ENCODE measurements at regions not wholly inside any gene's neighbourhood (a gene's known extent, or its start where the extent isn't known, plus 50 kb on each side); places are given as distances from the start of the nearest gene placed in this dataset.

DNA sequence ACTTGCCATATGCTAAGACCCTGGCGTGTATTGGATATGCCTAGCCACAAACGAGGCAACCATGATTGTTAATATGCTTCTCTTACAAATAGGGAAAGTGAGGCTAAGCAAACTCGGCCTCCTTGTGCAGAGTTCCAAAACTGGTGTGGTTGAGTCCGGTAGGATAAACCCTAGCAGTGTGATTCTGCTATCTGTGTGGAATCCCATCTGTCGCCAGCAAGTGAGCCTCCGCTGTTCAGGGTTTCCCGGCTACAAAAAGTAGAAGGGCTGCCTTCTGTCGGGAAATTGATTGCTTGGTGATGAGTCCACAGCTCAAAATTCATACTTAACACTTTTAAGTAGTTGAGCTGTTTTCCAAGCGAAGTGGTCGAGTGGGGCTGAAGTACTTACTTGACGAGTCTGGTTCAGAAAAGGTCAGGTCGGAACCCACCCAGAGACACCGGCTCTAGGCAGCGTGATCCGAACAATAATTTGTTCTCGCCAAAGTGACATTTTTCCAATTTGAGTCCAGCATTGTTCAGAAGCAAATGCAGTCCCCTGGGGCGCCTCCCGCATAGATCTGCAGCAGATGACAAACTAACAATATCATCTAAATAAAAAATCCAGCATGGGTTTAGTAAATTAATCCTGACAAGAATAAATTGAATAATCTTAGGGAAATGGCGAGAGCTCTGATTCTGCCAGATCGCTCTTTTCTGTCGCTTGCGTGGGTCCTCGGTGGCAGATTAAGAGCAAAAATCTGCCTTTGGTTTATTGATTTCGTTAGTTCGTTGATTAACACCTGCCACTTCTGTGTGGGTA, 686.7 kb upstream of the RBFOX1 start:
- TF ChIP-seq CHD1 (IDR thresholded peaks at IDR 0.05; ENCODE audit: low read depth, low read length) (no peak), POLR2A (IDR thresholded peaks at IDR 0.05; ENCODE audit: low read depth, low read length) (no peak), BHLHE40 (IDR thresholded peaks at IDR 0.05; ENCODE audit: low read depth, low read length) (no peak), MAFK (IDR thresholded peaks at IDR 0.05; ENCODE audit: low read depth, low read length) (no peak), RFX5 (IDR thresholded peaks at IDR 0.05; ENCODE audit: low read depth, low read length) (no peak), CEBPB (IDR thresholded peaks at IDR 0.05; ENCODE audit: low read depth, low read length) (no peak)
- TF ChIP-seq, protein P1, sequence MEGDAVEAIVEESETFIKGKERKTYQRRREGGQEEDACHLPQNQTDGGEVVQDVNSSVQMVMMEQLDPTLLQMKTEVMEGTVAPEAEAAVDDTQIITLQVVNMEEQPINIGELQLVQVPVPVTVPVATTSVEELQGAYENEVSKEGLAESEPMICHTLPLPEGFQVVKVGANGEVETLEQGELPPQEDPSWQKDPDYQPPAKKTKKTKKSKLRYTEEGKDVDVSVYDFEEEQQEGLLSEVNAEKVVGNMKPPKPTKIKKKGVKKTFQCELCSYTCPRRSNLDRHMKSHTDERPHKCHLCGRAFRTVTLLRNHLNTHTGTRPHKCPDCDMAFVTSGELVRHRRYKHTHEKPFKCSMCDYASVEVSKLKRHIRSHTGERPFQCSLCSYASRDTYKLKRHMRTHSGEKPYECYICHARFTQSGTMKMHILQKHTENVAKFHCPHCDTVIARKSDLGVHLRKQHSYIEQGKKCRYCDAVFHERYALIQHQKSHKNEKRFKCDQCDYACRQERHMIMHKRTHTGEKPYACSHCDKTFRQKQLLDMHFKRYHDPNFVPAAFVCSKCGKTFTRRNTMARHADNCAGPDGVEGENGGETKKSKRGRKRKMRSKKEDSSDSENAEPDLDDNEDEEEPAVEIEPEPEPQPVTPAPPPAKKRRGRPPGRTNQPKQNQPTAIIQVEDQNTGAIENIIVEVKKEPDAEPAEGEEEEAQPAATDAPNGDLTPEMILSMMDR (conservative IDR thresholded peaks at IDR 0.05; ENCODE audit: low read depth, low read length), result no peak
